ENCODE measurements at regions not wholly inside any gene's neighbourhood (a gene's known extent, or its start where the extent isn't known, plus 50 kb on each side); places are given as distances from the start of the nearest gene placed in this dataset.

- Histone ChIP-seq H3K4me1 (ENCODE audit: control insufficient read depth in 2 of 2, insufficient read depth in 2 of 2, low read length in 2 of 2) (peaks cover 0 to 12% of the 10 kb centered on the region in 2 donors), H3K4me3 (ENCODE audit: low read length) (no peak overlapping the region), H3K36me3 (ENCODE audit: control insufficient read depth in 2 of 3, insufficient read depth in 3 of 3, low read length in 3 of 3) (no peaks in the 10 kb centered on the region), H3K27me3 (ENCODE audit: control insufficient read depth in 2 of 2, insufficient read depth in 2 of 2, low read length in 2 of 2) (no peaks in the 10 kb centered on the region), H3K9me3 (ENCODE audit: control insufficient read depth in 2 of 3, low read length in 3 of 3) (peaks cover 0 to 5% (median 0%) of the 10 kb centered on the region in 3 experiments), H3K27ac (ENCODE audit: low read depth, low read length) (no peak overlapping the region)
- DNase-seq (no peak), ATAC-seq (no peak)
- Mint-ChIP-seq H3K27ac (peak overlapping the region in 5 of 9 donors; percentile 63 to 91 (median 70)), H3K4me1 (peaks cover 4 to 28% (median 16%) of the 10 kb centered on the region in 7 donors), H3K27me3 (peaks cover 0 to 3% (median 0%) of the 10 kb centered on the region in 5 donors), H3K4me3 (peak overlapping the region in 5 of 10 donors; percentile 20 to 63 (median 29)), H3K36me3 (peaks cover 0 to 25% (median 5%) of the 10 kb centered on the region in 5 donors), H3K9me3 (peaks cover 0 to 21% (median 12%) of the 10 kb centered on the region in 11 donors)
- POLR2A ChIA-PET = no interaction called here
- intact Hi-C loops (cut with micrococcal nuclease) = loop anchor here in 1 of 2 donors (2.0 to 5.0 kb wide), 2 partner anchors 101 to 301 kb away; partner anchors contain the start of gene N4BP2L2
- CTCF ChIA-PET = no interaction called here
Observed at GRCh38 chr13:32837973-32838927, 178.0 kb upstream of the KL start.

GRCh38 chr13:32838945-32839344 is 177.3 kb upstream of the KL start:
- Histone ChIP-seq H3K9me3 (ENCODE audit: control insufficient read depth in 2 of 3, low read length in 3 of 3) (peaks cover 0 to 5% (median 0%) of the 10 kb centered on the region in 3 experiments), H3K36me3 (ENCODE audit: control insufficient read depth in 2 of 3, insufficient read depth in 3 of 3, low read length in 3 of 3) (no peaks in the 10 kb centered on the region), H3K27ac (ENCODE audit: low read depth, low read length) (no peak overlapping the region), H3K27me3 (ENCODE audit: control insufficient read depth in 2 of 2, insufficient read depth in 2 of 2, low read length in 2 of 2) (no peaks in the 10 kb centered on the region), H3K4me3 (ENCODE audit: low read length) (no peak overlapping the region), H3K4me1 (ENCODE audit: control insufficient read depth in 2 of 2, insufficient read depth in 2 of 2, low read length in 2 of 2) (peaks cover 0 to 12% of the 10 kb centered on the region in 2 donors)
- DNase-seq = peak in 4 of 9 donors; percentile 8 to 20 (median 16)
- peaks cover 0 to under 1% (median 0%) of the 10 kb centered on the region in 5 donors for H3K27me3 Mint-ChIP-seq
- peak overlapping the region in 5 of 9 donors; percentile 26 to 91 (median 63) for H3K27ac Mint-ChIP-seq
- H3K36me3 Mint-ChIP-seq = peaks cover 0 to 24% (median under 1%) of the 10 kb centered on the region in 5 donors
- CTCF ChIA-PET = no interaction called here
- H3K4me1 Mint-ChIP-seq = peaks cover 4 to 28% (median 16%) of the 10 kb centered on the region in 7 donors
- intact Hi-C loops (cut with micrococcal nuclease) = loop anchor here in 1 of 2 donors (1.0 to 5.0 kb wide), 3 partner anchors 66 to 302 kb away; partner anchors contain the start of gene N4BP2L2
- peaks cover 0 to 14% (median 10%) of the 10 kb centered on the region in 11 donors for H3K9me3 Mint-ChIP-seq
- H3K4me3 Mint-ChIP-seq = peak overlapping the region in 5 of 10 donors; percentile 20 to 63 (median 25)
- POLR2A ChIA-PET = no interaction called here
- ATAC-seq = no peak

GRCh38 chr13:32840113-32840512 is 176.1 kb upstream of the KL start:
- Mint-ChIP-seq H3K9me3 (peaks cover 0 to 11% (median 7%) of the 10 kb centered on the region in 11 donors), H3K4me1 (peaks cover 4 to 28% (median 16%) of the 10 kb centered on the region in 7 donors), H3K27me3 (peaks cover 0 to 3% (median 0%) of the 10 kb centered on the region in 5 donors), H3K4me3 (no peak overlapping the region), H3K36me3 (peaks cover 0 to 29% (median 0%) of the 10 kb centered on the region in 5 donors), H3K27ac (peak overlapping the region in 1 of 9 donors; percentile 50)
- Histone ChIP-seq H3K4me1 (ENCODE audit: control insufficient read depth in 2 of 2, insufficient read depth in 2 of 2, low read length in 2 of 2) (peaks cover 0 to 12% of the 10 kb centered on the region in 2 donors), H3K27ac (ENCODE audit: low read depth, low read length) (no peak overlapping the region), H3K27me3 (ENCODE audit: control insufficient read depth in 2 of 2, insufficient read depth in 2 of 2, low read length in 2 of 2) (no peaks in the 10 kb centered on the region), H3K36me3 (ENCODE audit: control insufficient read depth in 2 of 3, insufficient read depth in 3 of 3, low read length in 3 of 3) (no peaks in the 10 kb centered on the region), H3K9me3 (ENCODE audit: control insufficient read depth in 2 of 3, low read length in 3 of 3) (no peaks in the 10 kb centered on the region), H3K4me3 (ENCODE audit: low read length) (no peak overlapping the region)
- ChIA-PET POLR2A (no interaction called here), CTCF (no interaction called here)
- DNase-seq (no peak), ATAC-seq (no peak)
- intact Hi-C loops (cut with micrococcal nuclease) = no loop called here

DNA sequence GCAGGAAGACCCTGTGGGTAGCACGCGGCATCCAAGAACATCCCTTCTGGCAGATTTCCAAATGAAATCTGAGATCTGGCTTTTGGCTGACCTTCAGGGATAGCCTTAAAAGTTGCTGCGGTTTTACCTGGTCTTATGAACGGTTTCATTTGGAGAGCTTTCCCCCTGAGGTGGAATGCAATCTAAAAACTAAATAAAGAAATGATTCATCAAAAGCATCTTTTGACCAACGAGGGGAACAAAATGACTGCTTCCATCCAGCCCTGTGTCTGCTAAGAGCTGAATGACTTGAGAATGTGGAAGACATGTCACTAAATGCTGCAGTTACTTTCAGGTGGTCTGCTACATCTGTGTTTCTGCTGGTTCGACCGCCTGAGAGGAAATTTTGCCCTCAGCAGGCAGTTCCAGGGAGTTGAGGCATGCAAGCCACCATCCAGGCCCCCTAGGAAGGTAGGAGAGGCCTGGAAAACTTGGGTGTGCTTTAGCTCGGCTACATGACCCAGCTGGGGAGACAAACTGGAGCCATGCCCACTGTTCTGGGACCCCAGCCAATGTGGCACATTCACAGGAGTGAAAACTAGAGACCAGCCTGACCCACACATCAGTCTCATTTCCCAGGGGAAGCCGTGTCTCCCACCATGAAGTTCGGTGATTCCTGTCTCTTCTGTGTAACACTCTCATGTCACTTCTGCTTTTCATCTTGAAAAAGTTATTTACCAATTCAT is 175.1 kb upstream of the KL start:
- Mint-ChIP-seq H3K27ac (peak overlapping the region in 1 of 9 donors; percentile 41), H3K4me3 (peak overlapping the region in 1 of 10 donors; percentile 34), H3K36me3 (peaks cover 0 to 24% (median 0%) of the 10 kb centered on the region in 5 donors), H3K27me3 (peaks cover 0 to 3% (median 0%) of the 10 kb centered on the region in 5 donors), H3K9me3 (peaks cover 0 to 10% (median under 1%) of the 10 kb centered on the region in 11 donors), H3K4me1 (peaks cover 4 to 28% (median 16%) of the 10 kb centered on the region in 7 donors)
- no peak for DNase-seq
- intact Hi-C loops (cut with micrococcal nuclease) = no loop called here
- ChIA-PET POLR2A (interaction anchor here (0.7 kb wide), 1 partner anchor 20 kb away, joined by 3 read pairs; no protein-coding TSS in a partner anchor), CTCF (no interaction called here)
- peaks cover 0 to 12% of the 10 kb centered on the region in 2 donors for H3K4me1 ChIP-seq (ENCODE audit: control insufficient read depth in 2 of 2, insufficient read depth in 2 of 2, low read length in 2 of 2)
- no peak overlapping the region for H3K27ac ChIP-seq (ENCODE audit: low read depth, low read length)
- no peak overlapping the region for H3K4me3 ChIP-seq (ENCODE audit: low read length)
- no peaks in the 10 kb centered on the region for H3K36me3 ChIP-seq (ENCODE audit: control insufficient read depth in 2 of 3, insufficient read depth in 3 of 3, low read length in 3 of 3)
- no peaks in the 10 kb centered on the region for H3K27me3 ChIP-seq (ENCODE audit: control insufficient read depth in 2 of 2, insufficient read depth in 2 of 2, low read length in 2 of 2)
- ATAC-seq = no peak
- H3K9me3 ChIP-seq (ENCODE audit: control insufficient read depth in 2 of 3, low read length in 3 of 3) = no peaks in the 10 kb centered on the region

- Mint-ChIP-seq H3K4me3 (no peak overlapping the region), H3K27me3 (peaks cover 0 to 15% (median 5%) of the 10 kb centered on the region in 5 donors), H3K36me3 (peaks cover 0 to 9% (median 0%) of the 10 kb centered on the region in 5 donors), H3K27ac (no peak overlapping the region), H3K4me1 (peaks cover 0 to 5% (median 0%) of the 10 kb centered on the region in 7 donors), H3K9me3 (peaks cover 0 to 6% (median 0%) of the 10 kb centered on the region in 11 donors)
- DNase-seq (no peak), ATAC-seq (no peak)
- H3K27ac ChIP-seq (ENCODE audit: low read depth, low read length) = no peak overlapping the region
- H3K27me3 ChIP-seq (ENCODE audit: control insufficient read depth in 2 of 2, insufficient read depth in 2 of 2, low read length in 2 of 2) = no peaks in the 10 kb centered on the region
- H3K9me3 ChIP-seq (ENCODE audit: control insufficient read depth in 2 of 3, low read length in 3 of 3) = no peaks in the 10 kb centered on the region
- no peaks in the 10 kb centered on the region for H3K36me3 ChIP-seq (ENCODE audit: control insufficient read depth in 2 of 3, insufficient read depth in 3 of 3, low read length in 3 of 3)
- CTCF ChIA-PET = interaction anchor here (0.6 kb wide), 1 partner anchor 35 kb away, joined by 3 read pairs; no protein-coding TSS in a partner anchor
- POLR2A ChIA-PET = no interaction called here
- no peak overlapping the region for H3K4me3 ChIP-seq (ENCODE audit: low read length)
- intact Hi-C loops (cut with micrococcal nuclease) = no loop called here
- no peaks in the 10 kb centered on the region for H3K4me1 ChIP-seq (ENCODE audit: control insufficient read depth in 2 of 2, insufficient read depth in 2 of 2, low read length in 2 of 2)
Observed at GRCh38 chr13:32845952-32846950, 170.0 kb upstream of the KL start.
